ENCODE measurements at regions not wholly inside any gene's neighbourhood (a gene's known extent, or its start where the extent isn't known, plus 50 kb on each side); places are given as distances from the start of the nearest gene placed in this dataset.
"Not testable (repeated sequence)": the region's sequence is repeated elsewhere in the genome, so short reads cannot be mapped to it uniquely, and the experiment has no call there.

DNA sequence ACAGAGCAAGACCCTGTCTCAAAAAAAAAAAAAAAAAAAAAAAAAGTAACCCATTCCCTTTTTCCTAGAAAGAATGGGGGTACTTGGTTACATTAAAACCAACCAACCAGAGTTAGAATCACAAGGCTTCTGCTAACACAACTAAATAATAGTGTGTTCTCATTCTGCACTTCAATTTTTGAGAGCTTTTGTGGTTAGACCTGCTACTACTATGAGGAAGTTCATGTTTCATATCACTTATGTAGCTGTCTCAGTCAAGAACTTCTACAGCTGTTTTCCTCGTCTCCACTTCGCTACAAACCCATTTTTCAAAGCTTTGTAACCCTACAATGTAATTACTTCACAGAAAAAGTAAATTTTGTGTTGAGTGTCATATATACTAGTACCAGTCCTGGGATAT, 58.3 kb downstream of the PDHA2 start:
- Histone ChIP-seq H3K27ac (ENCODE audit: low read depth, low read length) (no peak overlapping the region), H3K27me3 (ENCODE audit: insufficient read depth, low read length) (no peaks in the 10 kb centered on the region)

DNA sequence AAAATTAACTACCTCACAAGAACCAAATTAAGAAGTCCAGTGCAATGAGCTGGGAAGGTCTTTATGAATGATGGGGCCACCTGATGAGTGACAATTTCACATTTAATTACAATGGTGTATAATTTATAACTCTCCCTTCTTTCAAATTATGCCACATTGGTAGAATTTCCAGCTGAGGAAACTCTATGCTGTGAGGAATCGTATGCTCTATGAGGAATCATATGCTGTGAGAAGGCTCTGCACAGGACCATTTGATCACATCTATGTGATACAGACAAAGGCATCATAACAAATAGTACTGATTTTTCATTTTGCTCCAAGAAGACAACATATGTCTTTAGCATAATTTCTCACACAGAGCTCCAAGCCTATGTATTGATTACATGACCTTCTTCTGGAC, 69.3 kb downstream of the PDHA2 start:
- H3K79me2 ChIP-seq (ENCODE audit: control insufficient read depth, insufficient read depth, low read length, unreplicated experiment), result no peaks in the 10 kb centered on the region
- no peak overlapping the region for H3K4me3 ChIP-seq (ENCODE audit: low read depth, low read length)
- no peaks in the 10 kb centered on the region for H3K36me3 ChIP-seq (ENCODE audit: insufficient read depth, low read length)
- no peaks in the 10 kb centered on the region for H3K4me1 ChIP-seq (ENCODE audit: control insufficient read depth, insufficient read depth, low read length, unreplicated experiment)
- no peak overlapping the region for H3K27ac ChIP-seq (ENCODE audit: low read depth, low read length)
- no peak overlapping the region for H2AFZ ChIP-seq (ENCODE audit: low read length, unreplicated experiment)
- H3K27me3 ChIP-seq (ENCODE audit: insufficient read depth, low read length), result no peaks in the 10 kb centered on the region

More for the DNA sequence above, 58.3 kb downstream of the PDHA2 start:
- no peak overlapping the region for H2AFZ ChIP-seq (ENCODE audit: low read length, unreplicated experiment)
- H3K4me3 ChIP-seq (ENCODE audit: low read depth, low read length), result no peak overlapping the region
- no peaks in the 10 kb centered on the region for H3K79me2 ChIP-seq (ENCODE audit: control insufficient read depth, insufficient read depth, low read length, unreplicated experiment)
- no peaks in the 10 kb centered on the region for H3K4me1 ChIP-seq (ENCODE audit: control insufficient read depth, insufficient read depth, low read length, unreplicated experiment)
- H3K36me3 ChIP-seq (ENCODE audit: insufficient read depth, low read length), result no peaks in the 10 kb centered on the region

DNA sequence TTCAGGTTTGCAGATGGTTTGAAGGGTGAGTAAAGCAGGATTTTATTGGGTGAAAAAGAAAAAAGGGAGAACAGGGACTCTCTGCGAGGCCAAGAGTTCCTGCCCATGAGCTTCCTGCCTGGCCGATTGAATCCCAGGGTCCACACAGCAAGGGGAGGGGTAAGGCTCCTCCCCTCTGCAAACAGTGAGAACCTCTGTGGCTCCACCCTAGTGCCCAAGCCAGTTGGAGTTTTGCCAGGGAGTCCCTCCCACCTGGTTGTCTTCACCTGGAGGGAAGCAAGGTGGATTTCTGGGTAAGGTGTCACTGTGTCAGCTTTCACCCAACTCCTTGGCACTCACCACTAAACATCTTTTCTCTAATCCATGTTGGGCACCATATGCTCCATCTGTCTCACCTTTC, 70.9 kb downstream of the PDHA2 start:
- Histone ChIP-seq H3K79me2 (ENCODE audit: control insufficient read depth, insufficient read depth, low read length, unreplicated experiment) (no peaks in the 10 kb centered on the region), H3K27ac (ENCODE audit: low read depth, low read length) (no peak overlapping the region), H3K4me3 (ENCODE audit: low read depth, low read length) (no peak overlapping the region), H3K4me1 (ENCODE audit: control insufficient read depth, insufficient read depth, low read length, unreplicated experiment) (no peaks in the 10 kb centered on the region), H3K36me3 (ENCODE audit: insufficient read depth, low read length) (no peaks in the 10 kb centered on the region), H3K27me3 (ENCODE audit: insufficient read depth, low read length) (no peaks in the 10 kb centered on the region), H2AFZ (ENCODE audit: low read length, unreplicated experiment) (no peak overlapping the region)

DNA sequence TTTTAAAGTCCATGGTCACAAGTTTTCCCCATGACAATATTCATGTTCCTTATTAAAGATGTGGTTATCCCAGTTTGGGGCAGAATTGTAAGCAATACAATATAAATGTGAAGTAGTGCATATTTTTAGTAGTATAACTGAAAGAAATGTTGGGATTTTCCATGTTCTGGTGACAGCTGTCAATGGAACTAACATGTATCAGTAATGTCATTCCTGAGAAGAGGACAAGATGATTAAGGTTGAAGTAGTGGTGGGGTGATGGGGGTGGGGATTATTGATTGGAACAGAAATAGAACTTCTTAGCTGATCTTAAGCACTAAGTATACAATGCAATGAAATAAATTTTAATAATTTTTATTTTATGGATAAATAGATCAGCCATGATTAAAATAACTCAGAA, 81.6 kb downstream of the PDHA2 start:
- no peaks in the 10 kb centered on the region for H3K27me3 ChIP-seq (ENCODE audit: insufficient read depth, low read length)
- H3K4me1 ChIP-seq (ENCODE audit: control insufficient read depth, insufficient read depth, low read length, unreplicated experiment), result no peaks in the 10 kb centered on the region
- no peaks in the 10 kb centered on the region for H3K79me2 ChIP-seq (ENCODE audit: control insufficient read depth, insufficient read depth, low read length, unreplicated experiment)
- no peak overlapping the region for H3K27ac ChIP-seq (ENCODE audit: low read depth, low read length)
- H3K4me3 ChIP-seq (ENCODE audit: low read depth, low read length), result no peak overlapping the region
- H2AFZ ChIP-seq (ENCODE audit: low read length, unreplicated experiment), result no peak overlapping the region
- no peaks in the 10 kb centered on the region for H3K36me3 ChIP-seq (ENCODE audit: insufficient read depth, low read length)

DNA sequence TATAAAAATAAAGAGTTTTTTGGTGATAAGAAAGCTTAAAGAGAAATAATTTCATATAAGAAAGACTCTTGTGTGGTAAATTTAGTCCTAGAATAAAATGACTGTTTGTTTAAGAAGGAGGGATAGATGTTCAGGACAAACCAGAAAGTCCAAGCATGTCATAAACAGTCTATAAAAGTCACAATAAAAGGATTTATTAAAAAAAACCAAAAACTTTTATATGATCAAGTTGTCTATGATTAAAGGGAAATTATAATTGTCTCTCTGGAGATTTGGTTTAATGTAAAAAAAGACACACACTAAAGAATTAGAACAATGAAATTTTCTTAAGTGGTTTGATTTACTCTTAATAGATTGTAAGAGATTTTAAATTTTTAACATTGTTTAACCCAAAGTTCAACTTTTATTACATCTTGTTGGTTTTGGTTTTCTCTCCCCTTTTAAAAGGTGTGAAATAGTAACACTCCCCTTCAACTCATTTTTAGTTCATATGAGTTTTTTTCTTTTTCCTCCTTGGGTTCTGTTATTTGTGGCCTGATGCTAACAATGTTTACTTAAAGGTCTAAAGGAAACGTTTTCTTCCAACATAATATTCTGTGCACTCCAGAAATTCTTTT, 89.7 kb downstream of the PDHA2 start:
- H3K4me3 ChIP-seq (ENCODE audit: low read depth, low read length), result no peak overlapping the region
- H3K36me3 ChIP-seq (ENCODE audit: insufficient read depth, low read length), result no peaks in the 10 kb centered on the region
- no peaks in the 10 kb centered on the region for H3K4me1 ChIP-seq (ENCODE audit: control insufficient read depth, insufficient read depth, low read length, unreplicated experiment)
- no peak overlapping the region for H3K27ac ChIP-seq (ENCODE audit: low read depth, low read length)
- H2AFZ ChIP-seq (ENCODE audit: low read length, unreplicated experiment), result no peak overlapping the region
- H3K27me3 ChIP-seq (ENCODE audit: insufficient read depth, low read length), result no peaks in the 10 kb centered on the region
- H3K79me2 ChIP-seq (ENCODE audit: control insufficient read depth, insufficient read depth, low read length, unreplicated experiment), result no peaks in the 10 kb centered on the region

DNA sequence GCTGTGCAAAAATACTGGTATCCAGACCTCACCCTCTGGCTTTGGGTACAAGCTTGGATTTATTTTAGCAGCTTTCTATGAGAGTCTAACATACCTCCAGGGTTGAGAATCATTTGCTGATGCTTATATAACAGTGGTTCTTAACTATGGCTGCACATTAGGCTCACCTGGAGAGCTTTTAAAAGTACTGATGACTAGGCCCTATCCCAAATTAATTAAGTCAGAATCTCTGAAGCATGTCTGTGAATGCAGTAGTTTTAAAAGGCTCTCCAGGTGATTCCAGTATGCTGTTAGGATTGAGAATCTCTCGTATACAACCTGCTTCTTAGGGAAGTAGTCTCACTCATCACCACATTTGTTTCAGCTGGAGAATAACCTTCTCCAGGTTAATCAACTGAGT, 99.2 kb downstream of the PDHA2 start:
- H3K36me3 ChIP-seq (ENCODE audit: insufficient read depth, low read length), result no peaks in the 10 kb centered on the region
- H3K4me1 ChIP-seq (ENCODE audit: control insufficient read depth, insufficient read depth, low read length, unreplicated experiment), result no peaks in the 10 kb centered on the region
- no peak overlapping the region for H3K27ac ChIP-seq (ENCODE audit: low read depth, low read length)
- H3K79me2 ChIP-seq (ENCODE audit: control insufficient read depth, insufficient read depth, low read length, unreplicated experiment), result no peaks in the 10 kb centered on the region
- H3K4me3 ChIP-seq (ENCODE audit: low read depth, low read length), result no peak overlapping the region
- H3K27me3 ChIP-seq (ENCODE audit: insufficient read depth, low read length), result no peaks in the 10 kb centered on the region
- H2AFZ ChIP-seq (ENCODE audit: low read length, unreplicated experiment), result no peak overlapping the region

DNA sequence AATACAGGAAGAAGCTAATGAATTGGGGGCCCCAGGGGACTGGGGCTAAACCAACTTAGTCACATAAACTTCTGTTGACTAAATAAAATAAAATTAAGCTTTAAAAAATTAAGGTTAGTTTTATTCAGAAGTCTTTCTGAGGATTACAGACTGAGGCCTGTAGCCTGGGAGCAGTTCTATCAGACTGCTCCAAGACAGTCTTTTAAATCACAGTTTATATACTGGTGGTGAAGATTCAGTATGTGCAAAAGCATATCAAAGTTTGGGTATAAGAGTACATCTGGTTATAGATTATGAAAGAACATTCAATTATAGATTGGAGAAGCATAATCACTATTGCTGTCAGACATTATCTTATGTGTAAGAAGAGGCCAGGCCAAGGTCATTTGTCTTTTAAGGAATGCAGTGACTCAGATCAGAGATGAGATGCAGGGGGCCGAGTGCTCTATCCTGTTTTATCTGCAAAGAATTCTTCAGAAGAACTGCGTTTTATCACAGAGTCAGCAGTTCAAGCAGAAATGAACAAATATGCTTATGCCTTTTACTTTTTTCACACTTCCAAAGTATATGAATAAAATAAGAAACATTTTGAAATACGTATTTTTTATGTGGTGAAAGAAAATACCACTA, 109.4 kb downstream of the PDHA2 start:
- Histone ChIP-seq H3K4me1 (ENCODE audit: control insufficient read depth, insufficient read depth, low read length, unreplicated experiment) (no peaks in the 10 kb centered on the region), H3K27me3 (ENCODE audit: insufficient read depth, low read length) (no peaks in the 10 kb centered on the region), H3K79me2 (ENCODE audit: control insufficient read depth, insufficient read depth, low read length, unreplicated experiment) (no peaks in the 10 kb centered on the region), H3K4me3 (ENCODE audit: low read depth, low read length) (no peak overlapping the region), H3K36me3 (ENCODE audit: insufficient read depth, low read length) (no peaks in the 10 kb centered on the region), H3K27ac (ENCODE audit: low read depth, low read length) (no peak overlapping the region), H2AFZ (ENCODE audit: low read length, unreplicated experiment) (no peak overlapping the region)

DNA sequence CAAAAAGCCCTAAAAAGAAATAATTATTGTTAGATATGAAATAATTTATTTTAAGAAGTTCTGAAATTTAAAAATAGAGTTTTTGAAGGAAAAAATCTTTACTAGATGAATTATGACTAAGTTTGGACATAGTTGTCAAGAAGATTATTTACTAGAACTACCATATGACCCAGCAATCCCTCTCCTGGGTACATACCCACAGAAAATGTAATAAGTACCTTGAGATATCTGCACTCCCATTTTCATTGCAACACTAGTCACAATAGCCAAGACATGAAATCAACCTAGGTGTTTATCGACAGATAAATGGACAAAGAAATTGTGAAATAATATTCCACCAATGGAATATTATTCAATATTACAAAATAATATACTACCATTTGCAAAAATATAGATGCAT, 109.9 kb downstream of the PDHA2 start:
- Histone ChIP-seq H3K79me2 (ENCODE audit: control insufficient read depth, insufficient read depth, low read length, unreplicated experiment) (no peaks in the 10 kb centered on the region), H3K36me3 (ENCODE audit: insufficient read depth, low read length) (no peaks in the 10 kb centered on the region), H3K27ac (ENCODE audit: low read depth, low read length) (no peak overlapping the region), H3K4me1 (ENCODE audit: control insufficient read depth, insufficient read depth, low read length, unreplicated experiment) (no peaks in the 10 kb centered on the region), H2AFZ (ENCODE audit: low read length, unreplicated experiment) (no peak overlapping the region), H3K4me3 (ENCODE audit: low read depth, low read length) (no peak overlapping the region), H3K27me3 (ENCODE audit: insufficient read depth, low read length) (no peaks in the 10 kb centered on the region)

DNA sequence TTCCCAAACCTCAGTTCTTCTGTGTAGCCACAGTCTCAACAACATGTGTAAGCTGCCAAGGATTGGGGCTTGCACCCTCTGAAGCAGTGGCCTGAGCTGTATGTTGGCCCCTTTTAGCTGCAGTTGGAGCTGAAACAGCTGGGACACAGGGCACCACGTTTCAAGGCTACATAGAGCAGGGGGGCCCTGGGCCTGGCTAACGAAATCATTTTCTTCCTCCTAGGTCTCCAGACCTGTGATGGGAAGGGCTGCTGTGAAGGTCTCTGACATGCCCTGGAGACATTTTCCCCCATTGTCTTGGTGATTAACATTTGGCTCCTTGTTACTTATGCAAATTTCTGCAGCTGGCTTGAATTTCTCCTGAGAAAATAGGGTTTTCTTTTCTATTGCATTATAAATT, 112.6 kb downstream of the PDHA2 start:
- not testable (repeated sequence) for H3K79me2 ChIP-seq (ENCODE audit: control insufficient read depth, insufficient read depth, low read length, unreplicated experiment); H3K4me1 ChIP-seq (ENCODE audit: control insufficient read depth, insufficient read depth, low read length, unreplicated experiment); H2AFZ ChIP-seq (ENCODE audit: low read length, unreplicated experiment); H3K36me3 ChIP-seq (ENCODE audit: insufficient read depth, low read length); H3K4me3 ChIP-seq (ENCODE audit: low read depth, low read length); H3K27ac ChIP-seq (ENCODE audit: low read depth, low read length); H3K27me3 ChIP-seq (ENCODE audit: insufficient read depth, low read length)

DNA sequence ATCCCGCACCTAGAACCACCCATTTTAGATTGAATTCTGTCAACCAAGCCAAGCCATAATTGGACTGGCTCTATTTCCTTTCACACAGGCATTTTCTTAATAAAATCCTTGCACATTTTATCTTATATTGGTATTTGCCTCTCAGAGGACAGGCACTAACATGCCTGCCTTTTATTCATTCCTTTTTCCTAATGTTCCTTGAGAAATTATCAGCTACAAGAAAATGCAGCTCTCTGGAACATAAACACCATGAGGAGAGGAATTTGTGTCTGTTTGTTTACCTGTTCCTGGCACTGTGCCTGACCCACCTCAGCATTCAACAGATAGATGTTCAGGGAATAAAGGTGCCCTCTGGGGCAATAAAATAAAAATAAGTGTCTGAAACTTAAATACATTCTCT, 116.2 kb downstream of the PDHA2 start:
- Histone ChIP-seq H2AFZ (ENCODE audit: low read length, unreplicated experiment) (no peak overlapping the region), H3K27me3 (ENCODE audit: insufficient read depth, low read length) (no peaks in the 10 kb centered on the region), H3K27ac (ENCODE audit: low read depth, low read length) (no peak overlapping the region), H3K36me3 (ENCODE audit: insufficient read depth, low read length) (no peaks in the 10 kb centered on the region), H3K4me3 (ENCODE audit: low read depth, low read length) (no peak overlapping the region), H3K79me2 (ENCODE audit: control insufficient read depth, insufficient read depth, low read length, unreplicated experiment) (no peaks in the 10 kb centered on the region), H3K4me1 (ENCODE audit: control insufficient read depth, insufficient read depth, low read length, unreplicated experiment) (no peaks in the 10 kb centered on the region)

DNA sequence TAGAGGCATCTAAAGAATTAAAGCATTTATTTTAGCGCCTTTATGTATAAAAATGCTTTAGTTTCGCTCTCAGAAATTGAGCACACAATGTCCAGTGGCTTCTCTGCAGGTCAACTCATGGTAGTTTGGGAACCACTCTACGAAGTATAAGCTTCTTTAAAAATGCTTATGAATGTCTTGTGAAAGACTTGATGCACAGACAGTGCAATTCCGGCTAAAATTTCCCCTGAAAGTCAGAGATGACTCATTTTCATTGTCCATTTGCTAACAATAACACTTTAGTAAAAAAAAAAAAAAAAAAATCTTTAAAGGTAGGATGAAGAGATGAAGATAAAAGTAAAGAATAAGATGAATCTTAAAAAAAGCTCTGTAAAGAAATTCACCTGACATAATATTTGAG, 117.2 kb downstream of the PDHA2 start:
- Histone ChIP-seq H3K4me1 (ENCODE audit: control insufficient read depth, insufficient read depth, low read length, unreplicated experiment) (no peaks in the 10 kb centered on the region), H3K36me3 (ENCODE audit: insufficient read depth, low read length) (no peaks in the 10 kb centered on the region), H3K4me3 (ENCODE audit: low read depth, low read length) (no peak overlapping the region), H3K79me2 (ENCODE audit: control insufficient read depth, insufficient read depth, low read length, unreplicated experiment) (no peaks in the 10 kb centered on the region), H2AFZ (ENCODE audit: low read length, unreplicated experiment) (no peak overlapping the region), H3K27me3 (ENCODE audit: insufficient read depth, low read length) (no peaks in the 10 kb centered on the region), H3K27ac (ENCODE audit: low read depth, low read length) (no peak overlapping the region)
